ENCODE measurements at regions not wholly inside any gene's neighbourhood (a gene's known extent, or its start where the extent isn't known, plus 50 kb on each side); places are given as distances from the start of the nearest gene placed in this dataset.

GRCh38 chr9:86756576-86757381 is 190.5 kb downstream of the GAS1 start:
- DNase-seq, result no peak

- no peak for DNase-seq
These were observed 191.8 kb downstream of the GAS1 start for GRCh38 chr9:86755561-86755941.

GRCh38 chr9:86754581-86755560 is 192.4 kb downstream of the GAS1 start:
- no peak for DNase-seq

- no peak for DNase-seq
These were observed 193.5 kb downstream of the GAS1 start for GRCh38 chr9:86753836-86754235.

- DNase-seq, result no peak
These were observed 194.6 kb downstream of the GAS1 start for GRCh38 chr9:86752733-86753132.

- no peak for DNase-seq
These were observed 195.3 kb downstream of the GAS1 start for GRCh38 chr9:86751956-86752355.

- DNase-seq, result no peak
These were observed 196.1 kb downstream of the GAS1 start for GRCh38 chr9:86751207-86751606.

- no peak for DNase-seq
These were observed 197.4 kb downstream of the GAS1 start for GRCh38 chr9:86749894-86750255.

- DNase-seq, result no peak
These were observed 198.0 kb downstream of the GAS1 start for GRCh38 chr9:86749161-86749893.

- no peak for DNase-seq
These were observed 199.6 kb downstream of the GAS1 start for GRCh38 chr9:86747711-86748110.

- DNase-seq, result no peak
These were observed 205.7 kb downstream of the GAS1 start for GRCh38 chr9:86741311-86742208.

- no peak for DNase-seq
These were observed 211.4 kb downstream of the GAS1 start for GRCh38 chr9:86735772-86736458.

- no peak for DNase-seq
These were observed 212.5 kb downstream of the GAS1 start for GRCh38 chr9:86734771-86735170.

- no peak for DNase-seq
These were observed 213.4 kb downstream of the GAS1 start for GRCh38 chr9:86733929-86734328.

- DNase-seq, result no peak
These were observed 214.7 kb downstream of the GAS1 start for GRCh38 chr9:86732514-86733171.

- DNase-seq, result no peak
These were observed 215.7 kb downstream of the GAS1 start for GRCh38 chr9:86731511-86732063.

GRCh38 chr9:86730163-86730928 is 217.0 kb downstream of the GAS1 start:
- DNase-seq, result no peak

GRCh38 chr9:86724529-86724928 is 222.8 kb downstream of the GAS1 start:
- DNase-seq, result no peak

- no peak for DNase-seq
These were observed 224.0 kb downstream of the GAS1 start for GRCh38 chr9:86723346-86723745.

GRCh38 chr9:86722706-86723075 is 224.6 kb downstream of the GAS1 start:
- no peak for DNase-seq

All from CD4-positive, alpha-beta T cell treated with Interleukin-21 for 1 hour (primary cell).